ENCODE measurements at regions not wholly inside any gene's neighbourhood (a gene's known extent, or its start where the extent isn't known, plus 50 kb on each side); places are given as distances from the start of the nearest gene placed in this dataset.
"Not testable (repeated sequence)": the region's sequence is repeated elsewhere in the genome, so short reads cannot be mapped to it uniquely, and the experiment has no call there.

DNA sequence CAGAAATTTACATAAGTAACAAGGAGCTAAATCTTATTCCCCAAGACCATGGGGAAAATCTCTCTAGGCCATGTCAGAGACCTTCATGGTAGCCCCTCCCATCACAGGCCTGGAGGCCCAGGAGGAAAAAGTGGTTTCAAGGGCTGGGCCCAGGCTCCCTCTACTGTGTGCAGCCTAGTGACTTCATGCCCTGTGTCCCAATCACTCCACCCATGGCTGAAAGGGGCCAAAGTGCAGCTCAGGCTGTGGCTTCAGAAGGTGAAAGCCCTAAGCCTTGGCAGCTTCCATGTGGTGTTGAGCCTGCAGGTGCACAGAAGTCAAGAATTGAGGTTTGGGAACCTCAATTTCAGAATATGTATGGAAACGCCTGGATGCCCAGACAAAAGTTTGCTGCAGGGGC, 1612.7 kb upstream of the SLC39A10 start:
- Histone ChIP-seq H3K9me3 (replicated peaks in 1 of 2; ENCODE audit: control insufficient read depth in 1 of 2, insufficient read depth in 1 of 2, low read length in 2 of 2) (peaks cover 8 to 17% of the 10 kb centered on the region in 2 donors), H4K20me1 (ENCODE audit: insufficient read depth, low read length) (no peaks in the 10 kb centered on the region), H3K27ac (ENCODE audit: low read depth in 1 of 2, low read length in 2 of 2) (no peak overlapping the region), H3K4me3 (replicated peaks in 1 of 3; ENCODE audit: low read depth in 2 of 3, low read length in 3 of 3) (no peak overlapping the region), H3K4me1 (ENCODE audit: control insufficient read depth in 1 of 2, insufficient read depth in 2 of 2, low read length in 2 of 2) (no peaks in the 10 kb centered on the region), H3K4me2 (replicated peaks; ENCODE audit: extremely low read depth, low read length, poor library complexity, severe bottlenecking) (no peak overlapping the region), H3K27me3 (ENCODE audit: control insufficient read depth in 2 of 2, insufficient read depth in 2 of 2, low read length in 2 of 2) (no peaks in the 10 kb centered on the region), H3K36me3 (replicated peaks in 1 of 2; ENCODE audit: control insufficient read depth in 1 of 2, insufficient read depth in 2 of 2, low read length in 2 of 2) (no peaks in the 10 kb centered on the region), H3K79me2 (ENCODE audit: insufficient read depth, low read length) (no peaks in the 10 kb centered on the region), H2AFZ (ENCODE audit: insufficient read depth, low read depth, low read length, poor library complexity, severe bottlenecking) (no peak overlapping the region), H3K9ac (ENCODE audit: insufficient read depth, low read length, poor library complexity, severe bottlenecking) (no peak overlapping the region)
- 80% methylated on average over 1 of the region's 1 CpG for WGBS (ENCODE audit: insufficient coverage)
- Mint-ChIP-seq H3K36me3 (no peaks in the 10 kb centered on the region), H3K9me3 (peaks cover 0 to 9% (median 4%) of the 10 kb centered on the region in 7 donors), H3K4me1 (no peaks in the 10 kb centered on the region), H3K27me3 (ENCODE audit: low read depth in 3 of 3) (no peaks in the 10 kb centered on the region), H3K27ac (no peak overlapping the region), H3K4me3 (no peak overlapping the region)
- DNase-seq: no peak
- intact Hi-C loops (cut with micrococcal nuclease): no loop called here
- TF ChIP-seq, protein P1, sequence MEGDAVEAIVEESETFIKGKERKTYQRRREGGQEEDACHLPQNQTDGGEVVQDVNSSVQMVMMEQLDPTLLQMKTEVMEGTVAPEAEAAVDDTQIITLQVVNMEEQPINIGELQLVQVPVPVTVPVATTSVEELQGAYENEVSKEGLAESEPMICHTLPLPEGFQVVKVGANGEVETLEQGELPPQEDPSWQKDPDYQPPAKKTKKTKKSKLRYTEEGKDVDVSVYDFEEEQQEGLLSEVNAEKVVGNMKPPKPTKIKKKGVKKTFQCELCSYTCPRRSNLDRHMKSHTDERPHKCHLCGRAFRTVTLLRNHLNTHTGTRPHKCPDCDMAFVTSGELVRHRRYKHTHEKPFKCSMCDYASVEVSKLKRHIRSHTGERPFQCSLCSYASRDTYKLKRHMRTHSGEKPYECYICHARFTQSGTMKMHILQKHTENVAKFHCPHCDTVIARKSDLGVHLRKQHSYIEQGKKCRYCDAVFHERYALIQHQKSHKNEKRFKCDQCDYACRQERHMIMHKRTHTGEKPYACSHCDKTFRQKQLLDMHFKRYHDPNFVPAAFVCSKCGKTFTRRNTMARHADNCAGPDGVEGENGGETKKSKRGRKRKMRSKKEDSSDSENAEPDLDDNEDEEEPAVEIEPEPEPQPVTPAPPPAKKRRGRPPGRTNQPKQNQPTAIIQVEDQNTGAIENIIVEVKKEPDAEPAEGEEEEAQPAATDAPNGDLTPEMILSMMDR (IDR thresholded peaks at IDR 0.05): no peak

DNA sequence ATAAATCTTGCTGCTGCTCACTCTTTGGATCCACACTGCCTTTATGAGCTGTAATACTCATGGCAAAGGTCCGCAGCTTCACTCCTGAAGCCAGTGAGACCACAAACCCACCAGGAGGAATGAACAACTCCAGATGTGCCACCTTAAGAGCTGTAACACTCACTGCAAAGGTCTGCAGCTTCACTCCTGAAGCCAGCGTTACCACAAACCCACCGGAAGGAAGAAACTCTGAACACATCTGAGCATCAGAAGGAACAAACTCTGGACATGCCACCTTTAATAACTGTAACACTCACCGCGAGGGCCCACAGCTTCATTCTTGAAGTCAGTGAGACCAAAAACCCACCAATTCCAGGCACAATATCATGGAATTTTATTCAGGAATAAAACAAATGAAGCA, 1635.9 kb upstream of the SLC39A10 start:
- H3K36me3 Mint-ChIP-seq; H3K27me3 Mint-ChIP-seq (ENCODE audit: low read depth in 3 of 3); H3K36me3 ChIP-seq (replicated peaks in 1 of 2; ENCODE audit: control insufficient read depth in 1 of 2, insufficient read depth in 2 of 2, low read length in 2 of 2); H3K4me1 Mint-ChIP-seq; H3K27ac ChIP-seq (ENCODE audit: low read depth in 1 of 2, low read length in 2 of 2); intact Hi-C loops (cut with micrococcal nuclease); H3K4me3 ChIP-seq (replicated peaks in 1 of 3; ENCODE audit: low read depth in 2 of 3, low read length in 3 of 3); H3K27me3 ChIP-seq (ENCODE audit: control insufficient read depth in 2 of 2, insufficient read depth in 2 of 2, low read length in 2 of 2); H3K27ac Mint-ChIP-seq; H3K79me2 ChIP-seq (ENCODE audit: insufficient read depth, low read length); H3K4me2 ChIP-seq (replicated peaks; ENCODE audit: extremely low read depth, low read length, poor library complexity, severe bottlenecking); H3K4me1 ChIP-seq (ENCODE audit: control insufficient read depth in 1 of 2, insufficient read depth in 2 of 2, low read length in 2 of 2); DNase-seq; H3K4me3 Mint-ChIP-seq; H4K20me1 ChIP-seq (ENCODE audit: insufficient read depth, low read length); H2AFZ ChIP-seq (ENCODE audit: insufficient read depth, low read depth, low read length, poor library complexity, severe bottlenecking); H3K9ac ChIP-seq (ENCODE audit: insufficient read depth, low read length, poor library complexity, severe bottlenecking): not testable (repeated sequence)
- 88% methylated on average over 5 of the region's 5 CpGs for WGBS (ENCODE audit: insufficient coverage)
- H3K9me3 ChIP-seq (replicated peaks in 1 of 2; ENCODE audit: control insufficient read depth in 1 of 2, insufficient read depth in 1 of 2, low read length in 2 of 2): peaks cover 7 to 21% of the 10 kb centered on the region in 2 donors
- peaks cover 2 to 19% (median 12%) of the 10 kb centered on the region in 7 donors for H3K9me3 Mint-ChIP-seq

All from CD14-positive monocyte (primary cell).